Superior temporal gyrus (tissue), 1 donor: ENCODE measurements at regions not wholly inside any gene's neighbourhood (a gene's known extent, or its start where the extent isn't known, plus 50 kb on each side); places are given as distances from the start of the nearest gene placed in this dataset.

Experiments
- DNase-seq: peaks from one replicate; pipeline ENCODE4 v3.0.0-alpha.2; 2016; ENCODE audit errors: extremely low spot score

DNA sequence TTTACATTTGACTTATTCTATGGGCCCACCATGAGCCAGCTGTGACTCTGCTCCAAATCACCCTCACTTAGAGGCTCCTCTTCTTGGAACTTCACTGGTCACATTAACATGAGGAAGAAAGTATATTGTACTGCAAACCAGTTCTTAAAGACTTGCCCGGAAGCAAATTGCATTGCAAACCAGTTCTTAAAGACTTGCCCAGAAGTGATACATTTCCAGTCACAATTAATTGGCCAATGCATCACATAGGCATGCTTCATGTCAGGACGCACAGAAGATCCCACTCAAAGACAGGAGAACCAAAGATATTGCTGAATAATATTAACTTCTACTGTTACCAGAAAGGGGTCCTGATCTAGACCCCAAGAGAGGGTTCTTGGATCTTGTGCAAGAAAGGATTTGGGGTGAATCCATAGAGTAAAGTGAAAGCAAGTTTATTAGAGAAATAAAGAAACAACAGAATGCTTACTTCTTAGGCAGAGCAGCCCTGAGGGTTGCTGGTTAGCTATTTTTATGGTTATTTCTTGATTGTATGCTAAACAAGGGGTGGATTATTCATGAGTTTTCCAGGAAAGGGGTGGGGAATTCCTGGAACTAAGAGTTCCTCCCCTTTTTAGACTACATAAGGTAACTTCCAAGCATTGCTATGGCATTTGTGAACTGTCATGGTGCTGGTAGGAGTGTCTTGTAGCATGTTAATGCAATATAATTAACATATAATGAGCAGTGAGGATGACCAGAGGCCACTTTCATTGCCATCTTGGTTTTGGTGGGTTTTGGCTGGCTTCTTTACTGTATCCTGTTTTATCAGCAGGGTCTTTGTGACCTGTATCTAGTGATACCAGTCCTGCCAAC is 54.6 kb upstream of the HCCS start:
- DNase-seq = no peak

DNA sequence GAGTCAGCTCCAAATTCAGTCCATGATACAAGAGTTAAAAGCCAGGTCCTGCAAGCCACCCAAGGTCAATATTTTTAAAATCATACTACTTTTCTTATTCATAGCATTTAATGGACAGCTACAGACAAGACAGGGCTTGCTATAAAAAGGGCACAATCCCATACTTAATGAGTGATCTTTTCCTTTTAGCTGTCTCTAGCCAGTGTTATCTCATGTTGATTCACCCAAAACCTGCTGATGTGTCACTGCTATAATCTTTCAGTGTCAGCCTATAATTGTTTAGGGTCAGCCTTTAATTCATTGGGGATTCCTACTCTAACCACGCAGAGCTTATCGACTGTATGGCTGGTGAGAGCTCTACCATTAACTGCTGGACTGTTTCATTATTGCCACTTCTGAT is 51.2 kb upstream of the HCCS start:
- no peak for DNase-seq
